IMR-90 (cell line): ENCODE measurements at regions not wholly inside any gene's neighbourhood (a gene's known extent, or its start where the extent isn't known, plus 50 kb on each side); places are given as distances from the start of the nearest gene placed in this dataset.

Source experiments
- BHLHE40 ChIP-seq: fragments of 150-350 bp; IDR thresholded peaks from 2 replicates; pipeline ENCODE4 v1.6.1; 2016; ENCODE audit warnings: mild to moderate bottlenecking, low read depth, low read length
- CEBPB ChIP-seq: IDR thresholded peaks from 2 replicates; pipeline ENCODE4 v1.6.1; 2012; ENCODE audit warnings: low read depth, low read length, improper control_type of control experiment
- CHD1 ChIP-seq: IDR thresholded peaks from 2 replicates; pipeline ENCODE4 v1.6.1; 2012; ENCODE audit warnings: low read depth, low read length, improper control_type of control experiment
- CTCF ChIP-seq: conservative IDR thresholded peaks from 2 replicates; pipeline ENCODE4 v1.5.1; 2012; ENCODE audit warnings: mild to moderate bottlenecking, low read depth, low read length, improper control_type of control experiment
- ELK1 ChIP-seq: fragments of 150-350 bp; IDR thresholded peaks from 2 replicates; pipeline ENCODE4 v1.6.1; 2016; ENCODE audit warnings: low read depth, mild to moderate bottlenecking, low read length, moderate library complexity, borderline replicate concordance
- MAFK ChIP-seq: IDR thresholded peaks from 2 replicates; pipeline ENCODE4 v1.6.1; 2012; ENCODE audit warnings: low read depth, low read length, improper control_type of control experiment
- MXI1 ChIP-seq: IDR thresholded peaks from 2 replicates; pipeline ENCODE4 v1.6.1; 2012; ENCODE audit warnings: low read depth, mild to moderate bottlenecking, low read length, moderate library complexity, borderline replicate concordance
- POLR2A ChIP-seq: IDR thresholded peaks from 2 replicates; pipeline ENCODE4 v1.6.1; 2012; ENCODE audit warnings: mild to moderate bottlenecking, low read depth, low read length
- RAD21 ChIP-seq: IDR thresholded peaks from 2 replicates; pipeline ENCODE4 v1.6.1; 2012; ENCODE audit warnings: low read length, improper control_type of control experiment
- RCOR1 ChIP-seq: IDR thresholded peaks from 2 replicates; pipeline ENCODE4 v1.6.1; 2012; ENCODE audit warnings: mild to moderate bottlenecking, low read length, improper control_type of control experiment; ENCODE audit not compliant: insufficient replicate concordance
- RFX5 ChIP-seq: IDR thresholded peaks from 2 replicates; pipeline ENCODE4 v1.8.0; 2012; ENCODE audit warnings: low read depth, mild to moderate bottlenecking, low read length, moderate library complexity

- TF ChIP-seq CTCF (no peak), POLR2A (no peak), ELK1 (no peak), CHD1 (no peak), MAFK (no peak), RFX5 (no peak), MXI1 (no peak), RCOR1 (no peak), BHLHE40 (no peak), RAD21 (no peak), CEBPB (no peak)
Measured at GRCh38 chr12:25324861-25325260, 74.1 kb upstream of the KRAS start.
